ENCODE measurements at regions not wholly inside any gene's neighbourhood (a gene's known extent, or its start where the extent isn't known, plus 50 kb on each side); places are given as distances from the start of the nearest gene placed in this dataset.
"Not testable (repeated sequence)": the region's sequence is repeated elsewhere in the genome, so short reads cannot be mapped to it uniquely, and the experiment has no call there.

DNA sequence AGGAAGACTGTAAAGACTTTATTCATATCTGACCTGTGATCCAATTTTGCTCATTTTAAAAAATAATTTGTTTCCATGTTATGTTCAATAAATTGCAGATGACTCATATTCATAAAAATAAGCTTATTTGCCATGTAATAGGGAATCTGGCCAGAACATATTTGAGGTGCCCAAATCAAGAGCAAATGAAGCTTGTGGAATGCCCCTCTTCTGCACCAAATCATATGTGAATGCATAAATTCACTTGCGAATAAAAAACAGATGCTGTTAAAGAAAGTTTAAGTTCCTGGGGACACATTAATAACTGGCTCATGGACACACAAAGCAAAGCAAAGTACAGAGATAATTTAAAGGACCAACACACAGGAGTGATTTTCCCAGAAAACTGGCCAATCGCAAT is 279.0 kb upstream of the CDH2 start:
- DNase-seq, result no peak

DNA sequence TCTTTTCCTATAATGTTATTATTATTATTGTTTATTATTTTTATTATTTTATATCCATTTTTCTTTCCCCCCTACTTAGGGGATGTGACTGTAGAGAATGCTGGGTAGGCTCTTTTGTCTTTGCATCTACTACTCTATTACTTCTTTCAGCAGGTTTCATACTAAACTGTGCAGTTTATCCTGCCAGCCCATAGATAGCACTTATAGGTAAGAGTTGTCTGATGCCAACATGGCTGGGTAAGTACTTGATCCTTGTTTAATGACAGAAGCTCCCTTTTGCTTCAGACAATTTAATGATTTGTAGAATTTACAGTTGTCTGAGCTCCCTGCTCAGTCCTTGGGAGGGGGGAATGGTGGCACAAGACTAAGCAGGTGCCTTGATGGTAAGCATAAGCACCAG is 262.9 kb upstream of the CDH2 start:
- no peak for DNase-seq

DNA sequence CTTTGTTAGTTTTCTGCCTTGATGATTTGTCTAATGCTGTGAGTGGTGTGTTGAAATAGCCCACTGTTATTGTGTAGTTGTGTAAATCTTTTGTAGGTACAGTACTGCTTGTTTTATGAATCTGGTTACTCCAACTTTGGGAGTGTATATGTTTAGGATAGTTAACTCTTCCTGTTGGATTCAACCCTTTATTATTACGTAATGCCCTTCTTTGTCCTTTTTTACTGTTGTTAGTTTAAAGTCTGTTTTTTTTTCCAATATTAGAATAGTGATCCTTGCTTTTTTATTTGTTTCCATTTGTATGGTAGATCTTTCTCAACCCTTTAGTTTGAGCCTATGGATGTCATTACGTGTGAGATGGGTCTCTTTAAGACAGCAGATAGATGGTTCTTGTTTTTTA is 261.5 kb upstream of the CDH2 start:
- no peak for DNase-seq

DNA sequence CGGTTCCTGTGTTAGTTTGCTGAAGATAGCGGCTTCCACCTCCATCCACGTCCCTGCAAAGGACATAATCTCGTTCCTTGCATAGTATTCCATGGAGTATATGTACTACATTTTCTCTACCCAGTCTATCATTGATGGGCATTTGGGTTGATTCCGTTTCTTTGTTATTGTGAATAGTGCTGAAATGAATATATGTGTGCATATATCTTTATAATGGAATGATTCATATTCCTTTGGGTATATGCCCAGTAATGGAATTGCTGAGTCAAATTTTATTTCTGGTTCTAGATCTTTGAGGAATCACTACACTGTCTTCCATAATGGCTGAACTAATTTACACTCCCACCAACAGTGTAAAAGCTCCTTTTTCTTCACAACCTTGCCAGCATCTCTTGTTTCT is 255.4 kb upstream of the CDH2 start:
- DNase-seq, result no peak

DNA sequence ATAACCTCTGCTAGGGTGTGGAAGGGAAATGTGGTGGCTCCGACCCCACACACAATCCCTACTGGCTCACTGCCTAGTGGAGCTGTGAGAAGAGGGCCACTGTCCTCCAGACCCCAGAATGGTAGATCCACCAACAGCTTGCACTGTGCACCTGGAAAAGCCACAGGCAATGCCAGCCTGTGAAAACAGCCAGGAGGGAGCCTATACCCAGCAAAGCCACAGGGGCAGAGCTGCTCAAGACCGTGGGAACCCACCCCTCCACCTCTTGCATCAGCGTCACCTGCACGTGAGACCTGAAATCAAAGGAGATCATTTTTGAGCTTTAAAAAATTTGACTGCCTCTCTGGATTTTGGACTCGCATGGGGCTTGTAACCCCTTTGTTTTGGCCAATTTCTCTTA is 249.0 kb upstream of the CDH2 start:
- DNase-seq, result no peak

DNA sequence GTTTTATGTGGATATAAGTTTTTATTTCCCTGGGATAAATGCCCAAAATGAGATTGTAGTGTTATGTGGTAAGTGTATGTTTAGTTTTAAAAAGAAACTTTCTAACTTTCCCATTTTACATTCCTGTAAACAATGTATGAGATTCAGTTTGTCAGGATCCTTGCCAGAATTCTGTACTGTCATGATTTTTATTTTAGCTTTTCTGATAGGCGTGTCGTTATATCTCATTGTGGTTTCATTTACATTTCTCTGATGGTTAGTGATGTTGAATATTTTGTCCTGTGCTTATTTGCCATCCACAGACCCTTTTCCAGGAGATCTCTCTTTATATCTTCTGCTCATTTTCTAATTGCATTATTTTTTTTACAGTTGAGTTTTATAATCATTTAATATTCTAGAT is 245.6 kb upstream of the CDH2 start:
- DNase-seq, result no peak

DNA sequence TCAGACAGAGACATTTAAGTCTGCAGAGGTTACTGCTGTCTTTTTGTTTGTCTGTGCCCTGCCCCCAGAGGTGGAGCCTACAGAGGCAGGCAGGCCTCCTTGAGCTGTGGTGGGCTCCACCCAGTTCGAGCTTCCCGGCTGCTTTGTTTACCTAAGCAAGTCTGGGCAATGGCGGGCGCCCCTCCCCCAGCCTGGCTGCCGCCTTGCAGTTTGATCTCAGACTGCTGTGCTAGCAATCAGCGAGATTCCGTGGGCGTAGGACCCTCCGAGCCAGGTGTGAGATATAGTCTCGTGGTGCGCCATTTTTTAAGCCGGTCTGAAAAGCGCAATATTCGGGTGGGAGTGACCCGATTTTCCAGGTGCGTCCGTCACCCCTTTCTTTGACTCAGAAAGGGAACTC is 245.0 kb upstream of the CDH2 start:
- not testable (repeated sequence) for DNase-seq

DNA sequence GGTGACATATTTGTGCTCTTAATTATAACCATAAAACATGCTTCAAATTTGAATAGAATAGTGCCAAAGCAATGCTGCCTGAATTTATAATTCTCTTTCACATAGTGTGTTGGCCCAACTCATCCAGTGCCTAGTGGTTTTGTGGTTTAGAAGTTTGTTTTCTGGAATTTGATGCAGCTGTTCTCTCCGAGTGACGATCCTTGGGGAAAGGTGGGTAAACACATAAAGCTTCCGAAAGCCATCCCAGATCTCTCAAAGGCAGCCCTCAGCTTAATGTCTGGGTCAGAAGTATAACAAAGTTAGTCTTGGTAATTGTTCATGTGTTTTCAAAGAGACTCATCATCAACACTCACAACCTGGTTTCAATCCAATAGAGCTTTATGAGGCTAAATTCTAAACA is 235.6 kb upstream of the CDH2 start:
- no peak for DNase-seq

DNA sequence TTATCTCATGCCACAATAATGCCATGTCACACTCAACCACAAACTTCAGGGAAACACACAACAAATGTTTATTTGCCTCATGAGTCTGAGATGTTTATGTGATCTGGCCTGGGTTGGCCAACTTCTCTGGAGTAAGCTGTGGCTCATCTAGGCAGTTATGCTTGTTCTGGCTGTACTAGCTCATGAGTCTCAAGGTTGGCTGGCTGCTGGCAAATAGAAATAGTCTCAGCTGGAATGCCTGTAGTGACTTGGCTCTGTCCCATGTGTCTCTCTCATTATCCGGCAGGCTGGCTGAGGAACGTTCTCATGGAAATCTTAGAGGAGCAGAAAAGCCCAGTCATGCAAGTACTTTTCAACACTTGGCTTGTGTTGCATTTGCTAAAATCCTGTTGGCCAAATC is 234.9 kb upstream of the CDH2 start:
- no peak for DNase-seq

DNA sequence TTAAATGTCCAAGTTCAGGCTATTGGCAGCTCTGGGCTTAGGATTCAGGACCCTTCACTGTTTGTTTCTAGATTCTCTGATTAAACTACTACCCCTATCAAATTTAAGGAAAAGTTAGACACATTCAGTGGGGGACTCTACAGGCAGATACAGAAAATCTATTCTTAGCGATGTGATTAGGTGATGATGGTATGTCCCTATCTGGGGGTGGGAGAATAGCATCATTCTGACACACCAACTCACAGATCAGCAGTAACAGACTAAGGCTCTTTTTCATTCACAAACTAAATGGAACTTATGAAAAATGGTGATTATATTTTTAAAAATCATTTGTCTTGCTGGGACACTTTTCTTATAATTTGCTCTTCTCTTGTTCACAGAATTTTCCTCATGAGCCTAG is 232.9 kb upstream of the CDH2 start:
- DNase-seq, result no peak

DNA sequence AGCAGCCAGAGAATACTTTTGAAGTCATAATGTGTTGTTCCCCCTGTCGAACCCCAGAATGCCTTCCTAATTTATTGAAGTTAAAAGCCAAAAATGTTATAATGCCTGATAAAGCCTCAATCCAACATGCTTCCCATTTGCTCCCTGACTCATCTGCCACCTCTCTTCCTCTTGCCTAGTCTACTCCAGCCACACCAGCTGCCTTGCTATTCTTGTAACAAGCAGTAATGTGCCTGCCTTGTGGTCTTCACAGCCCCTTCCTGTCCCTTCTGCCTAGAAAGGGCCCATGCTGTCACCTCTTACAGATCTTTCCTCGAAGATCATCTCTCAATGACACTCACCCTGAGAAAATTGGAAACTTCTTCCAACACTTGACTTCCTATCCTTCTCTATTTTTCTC is 231.6 kb upstream of the CDH2 start:
- no peak for DNase-seq

DNA sequence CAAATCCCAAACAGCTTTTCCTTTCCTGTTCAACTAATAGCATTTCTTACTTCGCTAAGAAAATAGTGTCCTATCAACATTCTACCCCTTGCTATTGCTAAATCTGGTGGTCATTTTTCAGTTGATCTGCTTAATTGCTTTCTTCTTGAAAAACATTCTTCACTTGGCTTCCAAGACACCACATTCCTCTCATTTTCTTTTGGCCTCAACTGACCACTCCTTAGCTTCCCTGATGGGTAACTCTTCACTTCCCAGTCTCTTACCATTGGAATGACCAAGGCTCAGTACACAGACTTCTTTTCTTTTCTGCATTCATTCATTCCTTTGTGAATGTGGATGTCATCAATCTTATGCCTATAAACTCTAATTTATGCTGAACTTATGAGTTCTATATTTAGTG is 230.8 kb upstream of the CDH2 start:
- no peak for DNase-seq

DNA sequence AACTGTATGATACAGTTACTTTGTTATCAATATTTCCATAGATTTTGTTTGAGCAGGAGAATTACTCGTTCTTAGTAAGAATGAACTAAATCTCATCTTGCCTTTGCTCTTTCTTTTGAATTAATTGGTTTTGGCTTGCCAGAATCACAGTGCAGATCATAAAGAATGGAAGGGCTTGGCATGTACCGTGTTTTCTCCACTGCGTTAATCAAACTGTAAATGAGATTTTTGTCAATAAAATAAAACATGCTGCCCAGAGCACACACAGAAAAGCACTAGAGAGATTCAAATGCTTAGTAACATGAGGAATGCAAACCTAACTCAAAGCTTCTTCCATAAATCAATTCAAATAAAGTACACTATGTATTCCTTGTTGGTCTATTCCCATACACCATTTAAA is 229.6 kb upstream of the CDH2 start:
- no peak for DNase-seq

DNA sequence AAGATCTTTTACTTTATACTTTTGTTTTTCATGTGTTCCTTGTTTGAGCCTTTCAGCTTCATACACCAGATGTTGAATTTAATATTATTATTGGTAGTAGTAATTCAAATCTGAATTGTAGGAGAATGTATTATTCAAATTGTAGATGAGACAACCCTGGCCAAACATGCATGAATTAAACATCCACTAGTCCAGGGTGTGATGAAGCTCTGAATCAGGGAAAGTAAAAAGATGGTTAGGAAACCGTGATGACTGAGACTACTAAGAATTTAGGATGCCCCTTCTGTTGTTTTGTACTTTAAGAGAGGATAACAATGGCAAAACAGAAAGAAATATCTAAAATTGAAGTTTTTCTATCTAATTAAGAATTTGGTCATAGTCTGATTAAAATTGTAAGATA is 227.8 kb upstream of the CDH2 start:
- DNase-seq, result no peak

DNA sequence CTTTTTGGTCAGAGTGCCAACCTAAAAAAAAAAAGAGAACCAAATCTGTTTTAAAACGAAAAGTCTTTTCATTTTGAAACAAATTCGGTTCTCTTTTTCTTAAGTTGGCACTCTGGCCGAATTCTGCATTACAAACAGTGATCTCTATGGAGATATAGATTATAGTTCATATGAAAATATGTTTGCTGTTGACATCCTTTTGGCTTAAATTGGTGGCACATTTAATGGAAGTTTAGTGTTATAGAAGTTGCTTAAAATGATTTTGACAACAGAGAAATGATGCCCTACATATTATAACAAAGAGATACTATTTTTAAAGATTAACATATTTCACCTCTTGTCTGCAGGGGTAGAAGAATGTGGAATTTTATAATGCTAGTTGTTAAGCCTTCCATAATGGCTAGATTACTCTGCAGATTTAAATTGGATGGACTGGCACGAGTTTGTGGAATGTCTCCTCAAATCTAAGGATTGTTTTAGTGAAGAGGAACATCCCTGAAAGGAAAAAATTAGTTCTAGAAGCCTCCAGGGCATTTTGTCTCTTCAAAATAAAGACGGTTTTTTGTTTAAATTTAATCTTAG is 222.9 kb upstream of the CDH2 start:
- DNase-seq, result no peak

DNA sequence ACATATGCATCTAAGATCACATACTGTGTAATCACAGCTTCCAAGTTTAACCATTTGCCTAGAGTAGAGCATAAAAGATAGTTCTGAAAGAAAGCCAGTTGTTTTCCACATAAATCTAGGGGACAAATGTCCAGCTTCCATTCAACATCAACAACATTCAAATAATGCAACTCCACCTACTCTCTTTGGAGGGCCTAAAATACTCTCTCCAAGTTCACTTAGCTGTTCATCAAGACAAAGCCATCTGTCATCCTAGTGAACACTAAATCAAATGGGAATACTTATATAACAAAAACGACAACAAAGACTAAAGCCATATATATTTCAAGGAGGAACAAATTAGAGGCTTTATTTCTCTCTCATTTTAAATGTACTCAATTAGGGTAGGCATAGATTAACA is 221.5 kb upstream of the CDH2 start:
- no peak for DNase-seq

DNA sequence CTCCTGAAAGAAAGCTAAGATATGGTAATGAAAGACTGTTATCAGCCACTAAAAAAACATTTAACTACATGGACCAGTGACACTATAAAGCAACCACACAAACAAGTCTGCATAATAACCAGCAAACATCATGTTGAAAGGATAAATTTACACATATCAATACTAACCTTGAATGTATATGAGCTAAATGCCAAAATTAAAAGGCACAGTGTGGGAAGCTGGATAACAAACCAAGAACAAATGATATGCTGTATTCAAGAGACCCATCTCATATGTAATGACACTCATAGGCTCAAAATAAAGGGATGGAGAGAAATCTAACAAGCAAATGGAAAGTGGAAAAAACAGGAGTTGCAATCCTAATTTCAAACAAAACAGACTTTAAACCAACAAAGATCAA is 213.1 kb upstream of the CDH2 start:
- no peak for DNase-seq

DNA sequence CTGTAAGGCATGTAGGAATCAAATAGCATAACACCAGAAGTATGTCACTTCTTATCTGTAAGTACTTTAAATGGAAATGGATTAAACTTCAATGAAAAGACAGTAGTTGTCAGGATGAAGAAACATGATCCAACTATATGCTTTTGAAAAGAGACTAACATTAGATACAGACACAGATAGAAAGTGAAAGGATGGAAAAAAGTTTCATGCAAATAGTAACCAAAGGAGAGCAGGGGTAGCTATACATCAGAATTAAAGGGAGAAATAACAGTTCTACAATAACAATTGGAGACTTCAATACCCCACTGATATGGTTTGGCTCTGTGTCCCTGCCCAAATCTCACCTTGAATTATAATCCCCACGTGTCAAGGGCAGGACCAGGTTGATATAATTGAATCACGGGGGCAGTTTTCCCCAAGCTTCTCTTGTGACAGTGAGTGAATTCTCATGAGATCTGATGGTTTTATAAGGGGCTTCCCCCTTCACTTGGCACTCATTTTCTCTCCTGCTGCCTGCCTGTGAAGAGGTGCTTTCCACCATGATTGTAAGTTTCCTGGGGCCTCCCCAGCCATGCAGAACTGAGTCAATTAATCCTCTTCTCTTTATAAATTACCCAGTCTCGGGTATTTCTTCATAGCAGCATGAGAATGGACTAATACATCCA is 205.4 kb upstream of the CDH2 start:
- no peak for DNase-seq

DNA sequence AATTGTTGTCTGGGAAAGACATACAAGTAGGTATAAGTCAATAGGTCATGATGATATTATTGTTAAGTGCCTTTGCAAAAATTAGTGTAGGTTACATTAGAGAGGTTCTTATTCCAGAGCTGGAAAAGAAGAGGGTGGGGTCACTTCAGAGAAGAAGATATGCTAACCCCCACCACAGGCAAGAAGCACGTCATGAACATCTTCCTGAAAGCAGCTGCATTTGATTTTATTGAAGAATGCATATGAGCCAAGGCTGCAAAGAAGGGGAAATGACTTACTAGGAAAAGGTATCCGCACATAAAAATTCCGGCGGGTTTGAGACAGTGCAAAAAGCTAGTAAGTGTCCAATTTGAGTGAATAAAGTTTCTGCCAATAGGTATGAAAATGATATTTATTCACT is 195.3 kb upstream of the CDH2 start:
- no peak for DNase-seq

DNA sequence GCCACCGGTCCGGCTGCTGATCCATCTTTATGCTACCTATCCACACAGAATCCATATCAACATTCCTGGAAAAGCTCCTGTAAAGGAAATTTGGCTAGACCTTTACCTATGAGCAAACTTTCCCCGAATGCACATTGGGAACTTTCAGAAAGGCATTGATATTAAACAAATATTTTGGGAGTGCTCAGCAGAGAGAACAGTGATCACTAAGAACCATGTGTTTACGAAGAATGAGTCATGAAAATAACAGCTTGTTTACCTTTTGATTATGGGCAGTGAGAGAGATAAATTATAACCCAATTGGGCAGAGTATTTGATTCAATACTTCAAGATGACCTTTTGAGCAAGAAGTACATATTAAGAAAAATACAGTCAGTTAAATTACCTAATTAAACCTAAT is 189.7 kb upstream of the CDH2 start:
- DNase-seq, result no peak

DNA sequence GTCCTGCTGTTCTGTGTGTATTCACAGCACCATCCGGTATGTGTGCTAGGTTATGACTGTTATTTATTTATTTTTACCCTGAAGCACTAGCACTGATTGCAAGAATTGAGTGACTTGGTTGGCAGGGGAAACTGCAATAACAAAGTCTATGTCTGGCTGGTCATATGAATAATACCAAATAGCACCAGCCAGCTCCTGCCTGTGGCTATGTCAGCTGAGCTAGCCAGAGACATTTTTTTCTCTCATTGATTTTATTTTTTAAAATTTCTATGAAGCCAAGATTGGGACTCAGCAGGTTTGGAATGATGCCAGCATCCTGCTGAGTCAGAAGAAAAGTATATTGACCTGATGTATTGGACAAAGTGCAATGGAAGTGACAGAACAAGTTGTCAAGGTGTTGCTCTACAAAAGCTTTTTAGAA is 188.5 kb upstream of the CDH2 start:
- DNase-seq, result no peak

DNA sequence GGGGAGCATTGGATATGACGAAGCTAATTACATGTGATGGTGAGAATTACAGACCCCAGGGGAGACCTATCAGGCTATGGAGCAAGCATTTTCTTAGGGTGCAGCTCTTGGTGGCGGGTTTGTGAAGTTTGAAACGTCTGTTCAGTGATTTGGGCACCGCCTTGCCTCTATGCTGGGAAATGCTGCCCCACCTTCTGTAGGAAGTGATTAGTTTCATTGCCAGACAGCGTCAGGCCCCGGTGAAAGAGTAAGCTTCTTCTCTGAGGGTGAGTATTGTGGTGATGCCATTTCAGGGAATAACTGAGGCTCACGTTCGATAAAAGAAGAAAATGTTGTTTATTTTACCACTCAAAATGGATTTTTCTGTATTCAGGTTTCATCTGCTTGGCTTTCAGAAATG is 186.2 kb upstream of the CDH2 start:
- no peak for DNase-seq

DNA sequence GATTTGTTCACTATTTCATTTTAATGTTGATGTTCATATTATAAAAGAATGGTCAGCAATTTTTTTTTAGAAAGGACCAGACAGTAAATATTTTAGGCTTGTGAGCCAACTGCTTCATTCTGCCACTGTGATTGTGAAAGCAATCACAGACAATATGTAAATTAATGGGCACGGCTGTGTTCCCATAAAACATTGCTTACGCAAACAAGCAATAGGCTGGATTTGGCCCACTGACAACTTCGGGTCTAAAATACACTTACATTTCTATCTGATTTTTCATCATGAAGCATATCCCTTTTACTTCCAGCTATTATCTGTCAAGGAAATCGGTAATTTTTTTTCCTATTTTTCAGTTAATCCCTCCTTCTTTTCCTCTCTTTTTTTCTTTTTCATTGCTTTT is 182.2 kb upstream of the CDH2 start:
- no peak for DNase-seq

DNA sequence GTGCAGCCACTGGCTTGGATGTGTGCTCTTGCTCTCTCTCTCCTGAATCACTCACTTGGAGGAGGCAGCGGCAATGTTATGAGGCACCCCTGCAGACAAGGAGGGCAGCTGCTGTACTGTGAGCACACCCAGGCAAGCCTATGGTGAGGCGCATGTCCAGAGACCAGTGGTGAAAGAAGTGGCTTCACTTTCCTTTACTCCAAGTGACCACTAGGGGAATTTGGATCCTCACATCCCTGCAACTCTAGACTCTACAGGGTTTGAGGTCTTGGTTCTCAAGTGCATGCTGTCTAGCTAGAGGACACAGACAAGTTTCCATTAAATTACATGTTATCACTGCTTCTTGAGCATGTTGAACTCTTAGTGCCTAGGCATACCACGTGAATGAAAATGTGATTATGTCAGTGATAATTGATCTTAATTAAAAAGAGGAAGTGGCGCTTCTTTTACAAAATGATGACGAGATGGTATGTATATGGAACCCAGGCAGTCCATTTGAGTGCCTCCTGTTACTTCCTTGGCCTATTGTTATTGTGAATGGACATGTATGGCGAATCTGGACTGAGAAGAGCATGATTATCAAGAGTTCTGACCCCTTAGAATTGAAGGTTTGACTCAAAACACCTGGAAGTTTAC is 181.0 kb upstream of the CDH2 start:
- DNase-seq, result no peak

DNA sequence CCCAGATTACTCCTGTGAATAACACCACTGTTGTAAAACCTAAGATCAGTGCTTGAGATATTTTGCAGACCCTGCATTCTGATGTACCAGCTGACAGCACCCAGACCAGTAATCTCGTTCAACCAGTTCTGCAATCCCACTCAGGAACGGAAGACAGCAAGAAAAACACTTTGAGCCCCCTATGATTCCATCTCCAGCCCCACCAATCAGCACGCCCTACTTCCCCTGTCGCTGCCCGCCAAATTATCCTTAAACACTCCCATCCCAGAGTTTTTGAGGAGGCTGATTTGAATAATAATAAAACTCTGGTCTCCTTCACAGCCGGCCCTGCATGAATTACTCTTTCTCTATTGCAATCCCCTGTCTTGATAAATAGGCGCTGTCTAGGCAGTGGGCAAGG is 173.9 kb upstream of the CDH2 start:
- DNase-seq, result no peak

All from T-helper 2 cell (primary cell).